Neural progenitor cell (in vitro differentiated cells): ENCODE measurements at regions not wholly inside any gene's neighbourhood (a gene's known extent, or its start where the extent isn't known, plus 50 kb on each side); places are given as distances from the start of the nearest gene placed in this dataset.

Source experiments
- DNase-seq: peaks from one replicate; pipeline ENCODE4 v3.0.0-alpha.2; 2016; ENCODE audit warnings: low spot score
- H2AFZ ChIP-seq: fragments of 200-600 bp; sonication (generic); replicated peaks from 2 replicates; pipeline ENCODE4 v1.6.1; 2016; ENCODE audit warnings: antibody characterized with exemption
- H3F3A ChIP-seq: fragments of 200-600 bp; sonication (generic); 2 replicates; pipeline ENCODE4 v1.6.1; 2016; ENCODE audit warnings: antibody characterized with exemption, low read depth
- H3K27ac ChIP-seq: fragments of 200-600 bp; sonication (generic); 2 replicates; pipeline ENCODE4 v1.5.1; 2016; ENCODE audit warnings: mild to moderate bottlenecking
- H3K27me3 ChIP-seq: fragments of 200-600 bp; sonication (generic); 2 replicates; pipeline ENCODE4 v1.6.1; 2016; ENCODE audit warnings: mild to moderate bottlenecking, moderate library complexity
- H3K36me3 ChIP-seq: fragments of 200-600 bp; sonication (generic); 2 replicates; pipeline ENCODE4 v1.5.1; 2016
- H3K4me1 ChIP-seq: fragments of 200-600 bp; sonication (generic); 2 replicates; pipeline ENCODE4 v1.6.1; 2016; ENCODE audit warnings: mixed run types
- H3K4me2 ChIP-seq: fragments of 200-600 bp; sonication (generic); 2 replicates; pipeline ENCODE4 v1.6.1; 2016
- H3K4me3 ChIP-seq: fragments of 200-600 bp; sonication (generic); 2 replicates; pipeline ENCODE4 v1.5.1; 2016
- H3K79me2 ChIP-seq: fragments of 200-600 bp; sonication (generic); 2 replicates; pipeline ENCODE4 v1.6.1; 2016; ENCODE audit warnings: low read depth
- H3K9ac ChIP-seq: fragments of 200-600 bp; sonication (generic); 2 replicates; pipeline ENCODE4 v1.6.1; 2016
- H3K9me3 ChIP-seq: fragments of 200-600 bp; sonication (generic); 2 replicates; pipeline ENCODE4 v1.5.1; 2016; ENCODE audit warnings: low read depth
- H4K20me1 ChIP-seq: fragments of 200-600 bp; sonication (generic); 2 replicates; pipeline ENCODE4 v1.6.1; 2016; ENCODE audit warnings: low read depth
- H3K27ac Mint-ChIP-seq: 3 replicates; pipeline ENCODE4 v1.8.0; 2021; ENCODE audit warnings: mixed read lengths
- H3K27me3 Mint-ChIP-seq: 2 replicates; pipeline ENCODE4 v1.8.0; 2022; ENCODE audit warnings: low read depth, mild to moderate bottlenecking, inconsistent platforms, moderate library complexity, mixed read lengths; ENCODE audit not compliant: insufficient read depth
- H3K36me3 Mint-ChIP-seq: 3 replicates; pipeline ENCODE4 v1.8.0; 2021; ENCODE audit warnings: mixed read lengths
- H3K4me1 Mint-ChIP-seq: 3 replicates; pipeline ENCODE4 v1.8.0; 2021; ENCODE audit warnings: mixed read lengths
- H3K4me3 Mint-ChIP-seq: 3 replicates; pipeline ENCODE4 v1.8.0; 2021; ENCODE audit warnings: mild to moderate bottlenecking, moderate library complexity, mixed read lengths
- H3K9me3 Mint-ChIP-seq: 3 replicates; pipeline ENCODE4 v1.8.0; 2020; ENCODE audit warnings: mixed read lengths
- CTCF ChIP-seq: fragments of 200-600 bp; sonication (generic); IDR thresholded peaks from 2 replicates; pipeline ENCODE4 v1.5.1; 2017; ENCODE audit warnings: antibody characterized with exemption, mild to moderate bottlenecking
- EZH2 ChIP-seq: fragments of 200-600 bp; sonication (generic); IDR thresholded peaks from 2 replicates; pipeline ENCODE4 v1.6.1; 2017; ENCODE audit warnings: antibody characterized with exemption, mild to moderate bottlenecking, moderate library complexity
- EZH2phosphoT487 ChIP-seq: fragments of 200-600 bp; sonication (generic); IDR thresholded peaks from 2 replicates; pipeline ENCODE4 v1.6.1; 2017; ENCODE audit warnings: antibody characterized with exemption

GRCh38 chr2:60317034-60317386 lies 236.4 kb downstream of the BCL11A start:
- no peaks in the 10 kb centered on the region for H3K36me3 Mint-ChIP-seq
- H3K9me3 ChIP-seq, result no peaks in the 10 kb centered on the region
- no peaks in the 10 kb centered on the region for H3K9me3 Mint-ChIP-seq
- no peak overlapping the region for H3K27ac ChIP-seq
- H2AFZ ChIP-seq, result no peak overlapping the region
- no peaks in the 10 kb centered on the region for H3K36me3 ChIP-seq
- H3K27ac Mint-ChIP-seq, result peak overlapping the region; percentile 27
- TF ChIP-seq EZH2phosphoT487, result no peak
- no peak for TF ChIP-seq EZH2
- TF ChIP-seq CTCF, result no peak
- peaks cover 3% of the 10 kb centered on the region for H3F3A ChIP-seq
- DNase-seq, result no peak
- no peaks in the 10 kb centered on the region for H4K20me1 ChIP-seq
- no peaks in the 10 kb centered on the region for H3K79me2 ChIP-seq
- H3K4me3 Mint-ChIP-seq, result peak overlapping the region; percentile 35
- peaks cover 10% of the 10 kb centered on the region for H3K27me3 Mint-ChIP-seq
- no peaks in the 10 kb centered on the region for H3K27me3 ChIP-seq
- H3K4me1 Mint-ChIP-seq, result peaks cover 59% of the 10 kb centered on the region
- H3K4me3 ChIP-seq, result no peak overlapping the region
- H3K4me1 ChIP-seq, result peaks cover 22% of the 10 kb centered on the region
- peak overlapping the region; percentile 28 for H3K4me2 ChIP-seq
- H3K9ac ChIP-seq, result no peak overlapping the region

GRCh38 chr2:60316381-60317033 lies 236.9 kb downstream of the BCL11A start:
- Mint-ChIP-seq H3K4me1 (peaks cover 54% of the 10 kb centered on the region), H3K27me3 (peaks cover 12% of the 10 kb centered on the region), H3K36me3 (no peaks in the 10 kb centered on the region), H3K9me3 (no peaks in the 10 kb centered on the region), H3K4me3 (peak overlapping the region; percentile 35), H3K27ac (peak overlapping the region; percentile 74)
- Histone ChIP-seq H3K27ac (no peak overlapping the region), H2AFZ (no peak overlapping the region), H3K4me3 (no peak overlapping the region), H3K4me2 (peak overlapping the region; percentile 28), H4K20me1 (no peaks in the 10 kb centered on the region), H3F3A (peaks cover 3% of the 10 kb centered on the region), H3K36me3 (no peaks in the 10 kb centered on the region), H3K9ac (no peak overlapping the region), H3K9me3 (no peaks in the 10 kb centered on the region), H3K4me1 (peaks cover 22% of the 10 kb centered on the region), H3K79me2 (no peaks in the 10 kb centered on the region), H3K27me3 (no peaks in the 10 kb centered on the region)
- TF ChIP-seq EZH2 (no peak), CTCF (no peak), EZH2phosphoT487 (no peak)
- DNase-seq, result peak; percentile 61

- Histone ChIP-seq H3K27ac (no peak overlapping the region), H3K9me3 (no peaks in the 10 kb centered on the region), H3K4me3 (no peak overlapping the region), H3K4me1 (peaks cover 22% of the 10 kb centered on the region), H3K4me2 (no peak overlapping the region), H2AFZ (no peak overlapping the region), H3F3A (peaks cover 3% of the 10 kb centered on the region), H3K36me3 (no peaks in the 10 kb centered on the region), H3K27me3 (no peaks in the 10 kb centered on the region), H3K9ac (no peak overlapping the region), H3K79me2 (no peaks in the 10 kb centered on the region), H4K20me1 (no peaks in the 10 kb centered on the region)
- no peak overlapping the region for H3K27ac Mint-ChIP-seq
- TF ChIP-seq EZH2phosphoT487 (no peak), EZH2 (no peak), CTCF (no peak)
- peaks cover 17% of the 10 kb centered on the region for H3K27me3 Mint-ChIP-seq
- DNase-seq, result no peak
- peaks cover 44% of the 10 kb centered on the region for H3K4me1 Mint-ChIP-seq
- H3K36me3 Mint-ChIP-seq, result no peaks in the 10 kb centered on the region
- no peaks in the 10 kb centered on the region for H3K9me3 Mint-ChIP-seq
- H3K4me3 Mint-ChIP-seq, result no peak overlapping the region
Observed at GRCh38 chr2:60313470-60314172, 239.8 kb downstream of the BCL11A start.
